CD4-positive, alpha-beta T cell treated with Interleukin-4 for 1 hour (primary cell): ENCODE measurements at regions not wholly inside any gene's neighbourhood (a gene's known extent, or its start where the extent isn't known, plus 50 kb on each side); places are given as distances from the start of the nearest gene placed in this dataset.
"Not testable (repeated sequence)": the region's sequence is repeated elsewhere in the genome, so short reads cannot be mapped to it uniquely, and the experiment has no call there.

Experiments
- DNase-seq, 2 donors: peaks; one replicate each; pipeline ENCODE4 v3.0.0-alpha.2; 2020 to 2022

- not testable (repeated sequence) for DNase-seq
Measured at GRCh38 chr10:22467393-22467792, 122.1 kb downstream of the SPAG6 start.

- no peak for DNase-seq
Measured at GRCh38 chr10:22468570-22469320, 123.4 kb downstream of the SPAG6 start.

- no peak for DNase-seq
Measured at GRCh38 chr10:22473044-22473443, 127.7 kb downstream of the SPAG6 start.

- DNase-seq = no peak
Measured at GRCh38 chr10:22473459-22473858, 128.2 kb downstream of the SPAG6 start.

GRCh38 chr10:22475651-22476600, 130.6 kb downstream of the SPAG6 start:
- peak in 1 of 2 donors; percentile 9 for DNase-seq

- DNase-seq = no peak
Measured at GRCh38 chr10:22476601-22477321, 131.5 kb downstream of the SPAG6 start.

- DNase-seq = no peak
Measured at GRCh38 chr10:22477334-22478287, 132.3 kb downstream of the SPAG6 start.

GRCh38 chr10:22478555-22479334, 133.4 kb downstream of the SPAG6 start:
- DNase-seq = no peak

GRCh38 chr10:22479419-22479818, 134.1 kb downstream of the SPAG6 start:
- no peak for DNase-seq

GRCh38 chr10:22481106-22481505, 135.8 kb downstream of the SPAG6 start:
- DNase-seq = no peak

GRCh38 chr10:22481687-22482539, 136.6 kb downstream of the SPAG6 start:
- no peak for DNase-seq

GRCh38 chr10:22483132-22483531, 137.8 kb downstream of the SPAG6 start:
- peak in 1 of 2 donors; percentile 10 for DNase-seq
